RWPE2 (cell line): ENCODE measurements at regions not wholly inside any gene's neighbourhood (a gene's known extent, or its start where the extent isn't known, plus 50 kb on each side); places are given as distances from the start of the nearest gene placed in this dataset.

Experiments used
- ATAC-seq: fragments of 200-7000 bp; cut with Tn5 transposase; 3 replicates; pipeline ENCODE4 v1.9.1; 2021; ENCODE audit warnings: low read depth
- DNase-seq: peaks from one replicate; pipeline ENCODE4 v3.0.0-alpha.2; 2020; ENCODE audit warnings: low spot score
- H3K27ac ChIP-seq: fragments of 450-650 bp; 2 replicates; pipeline ENCODE4 v1.5.1; 2017; ENCODE audit warnings: mild to moderate bottlenecking; ENCODE audit not compliant: poor library complexity, severe bottlenecking
- H3K27me3 ChIP-seq: fragments of 250-450 bp; sonication (Bioruptor Pico); 2 replicates; pipeline ENCODE4 v1.5.1; 2021; ENCODE audit warnings: mild to moderate bottlenecking, moderate library complexity; ENCODE audit not compliant: insufficient read depth, poor library complexity, severe bottlenecking
- H3K36me3 ChIP-seq: fragments of 250-450 bp; sonication (Bioruptor Pico); 2 replicates; pipeline ENCODE4 v1.5.1; 2020; ENCODE audit warnings: low read depth, mild to moderate bottlenecking, moderate library complexity
- H3K4me1 ChIP-seq: fragments of 250-450 bp; sonication (Bioruptor Pico); 2 replicates; pipeline ENCODE4 v1.5.1; 2021; ENCODE audit warnings: mild to moderate bottlenecking, moderate library complexity; ENCODE audit not compliant: insufficient read depth, poor library complexity, severe bottlenecking
- H3K4me3 ChIP-seq: fragments of 250-450 bp; sonication (Bioruptor Pico); 2 replicates; pipeline ENCODE4 v1.5.1; 2021; ENCODE audit warnings: mild to moderate bottlenecking, moderate library complexity; ENCODE audit not compliant: severe bottlenecking
- H3K9me3 ChIP-seq: fragments of 250-450 bp; sonication (Bioruptor Pico); 2 replicates; pipeline ENCODE4 v1.5.1; 2021; ENCODE audit warnings: mild to moderate bottlenecking, moderate library complexity; ENCODE audit not compliant: severe bottlenecking
- CTCF ChIP-seq: fragments of 450-650 bp; IDR thresholded peaks from one replicate; pipeline ENCODE4 v1.5.1; 2017; ENCODE audit warnings: mild to moderate bottlenecking, moderate library complexity; ENCODE audit not compliant: poor library complexity, severe bottlenecking

GRCh38 chr3:124274051-124274450, 282.1 kb upstream of the ROPN1 start:
- Histone ChIP-seq H3K4me3 (no peak overlapping the region), H3K9me3 (no peaks in the 10 kb centered on the region), H3K4me1 (no peaks in the 10 kb centered on the region), H3K27ac (no peak overlapping the region), H3K36me3 (no peaks in the 10 kb centered on the region), H3K27me3 (no peaks in the 10 kb centered on the region)
- ATAC-seq (no peak), DNase-seq (no peak)
- TF ChIP-seq CTCF: no peak

- Histone ChIP-seq H3K4me1 (no peaks in the 10 kb centered on the region), H3K27me3 (no peaks in the 10 kb centered on the region), H3K9me3 (no peaks in the 10 kb centered on the region), H3K27ac (no peak overlapping the region), H3K4me3 (no peak overlapping the region), H3K36me3 (no peaks in the 10 kb centered on the region)
- no peak for ATAC-seq
- no peak for DNase-seq
- no peak for TF ChIP-seq CTCF
Observed at GRCh38 chr3:124275412-124275811, 283.5 kb upstream of the ROPN1 start.

GRCh38 chr3:124276133-124276532, 284.2 kb upstream of the ROPN1 start:
- no peak for TF ChIP-seq CTCF
- Histone ChIP-seq H3K27ac (no peak overlapping the region), H3K9me3 (no peaks in the 10 kb centered on the region), H3K36me3 (no peaks in the 10 kb centered on the region), H3K4me3 (no peak overlapping the region), H3K4me1 (no peaks in the 10 kb centered on the region), H3K27me3 (no peaks in the 10 kb centered on the region)
- ATAC-seq: no peak
- no peak for DNase-seq

GRCh38 chr3:124276539-124277143, 284.7 kb upstream of the ROPN1 start:
- Histone ChIP-seq H3K27ac (no peak overlapping the region), H3K9me3 (no peaks in the 10 kb centered on the region), H3K36me3 (no peaks in the 10 kb centered on the region), H3K4me3 (no peak overlapping the region), H3K4me1 (no peaks in the 10 kb centered on the region), H3K27me3 (no peaks in the 10 kb centered on the region)
- ATAC-seq (no peak), DNase-seq (no peak)
- TF ChIP-seq CTCF: no peak

- Histone ChIP-seq H3K27ac (no peak overlapping the region), H3K4me3 (no peak overlapping the region), H3K36me3 (no peaks in the 10 kb centered on the region), H3K4me1 (no peaks in the 10 kb centered on the region), H3K27me3 (no peaks in the 10 kb centered on the region), H3K9me3 (no peaks in the 10 kb centered on the region)
- no peak for DNase-seq
- no peak for TF ChIP-seq CTCF
- no peak for ATAC-seq
Observed at GRCh38 chr3:124277144-124277890, 285.4 kb upstream of the ROPN1 start.
